Ramos (cell line): ENCODE measurements at regions not wholly inside any gene's neighbourhood (a gene's known extent, or its start where the extent isn't known, plus 50 kb on each side); places are given as distances from the start of the nearest gene placed in this dataset.
"Not testable (repeated sequence)": the region's sequence is repeated elsewhere in the genome, so short reads cannot be mapped to it uniquely, and the experiment has no call there.

Experiments
- in situ Hi-C: fragments of 300-500 bp; cut with MboI; formaldehyde crosslinking; loops from one replicate; pipeline ENCODE4 v1.14.3; 2022; ENCODE audit warnings: low sequenced_read_pairs; ENCODE audit not compliant: unreplicated experiment

DNA sequence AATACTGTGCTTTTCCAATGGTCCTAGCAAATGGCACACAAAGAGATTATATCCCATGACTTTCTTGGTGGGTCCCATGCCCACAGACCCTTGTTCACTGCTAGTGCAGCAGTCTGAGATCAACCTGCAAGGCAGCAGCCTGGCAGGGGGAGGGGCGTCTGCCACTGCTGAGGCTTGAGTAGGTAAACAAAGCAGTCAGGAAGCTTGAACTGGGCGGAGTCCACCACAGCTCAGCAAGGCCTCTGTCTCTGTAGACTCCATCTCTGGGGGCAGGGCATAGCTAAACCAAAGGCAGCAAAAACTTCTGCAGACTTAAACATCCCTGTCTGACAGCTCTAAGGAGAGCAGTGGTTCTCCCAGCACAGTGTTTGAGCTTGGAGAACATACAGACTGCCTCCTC lies 82.9 kb downstream of the ZNF737 start:
- in situ Hi-C loops: no loop called here

DNA sequence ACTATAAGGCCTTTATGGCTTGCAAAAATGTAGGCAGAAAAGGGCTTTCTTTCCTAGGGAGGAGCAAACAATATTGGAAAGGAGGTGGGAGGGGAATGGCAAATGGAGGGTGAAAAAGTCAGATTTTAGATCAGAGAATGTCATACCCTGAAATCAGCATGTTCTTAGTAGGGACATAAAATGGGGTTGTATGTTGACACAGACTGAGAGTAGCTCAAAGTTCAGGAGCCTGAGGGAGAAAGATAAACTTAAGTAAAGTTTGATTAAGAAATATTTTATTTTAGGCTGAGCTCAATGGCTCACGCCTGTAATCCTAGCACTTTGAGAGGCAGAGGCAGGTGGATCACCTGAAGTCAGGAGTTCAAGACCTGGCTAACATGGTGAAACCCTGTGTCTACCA lies 83.8 kb downstream of the ZNF737 start:
- in situ Hi-C loops: no loop called here

- in situ Hi-C loops: no loop called here
Measured at GRCh38 chr19:20479483-20479882, 86.1 kb downstream of the ZNF737 start.

- in situ Hi-C loops: no loop called here
Measured at GRCh38 chr19:20478936-20479335, 86.6 kb downstream of the ZNF737 start.

- in situ Hi-C loops: no loop called here
Measured at GRCh38 chr19:20472854-20473253, 92.7 kb downstream of the ZNF737 start.

GRCh38 chr19:20471431-20471830 lies 94.2 kb downstream of the ZNF737 start:
- in situ Hi-C loops: no loop called here

DNA sequence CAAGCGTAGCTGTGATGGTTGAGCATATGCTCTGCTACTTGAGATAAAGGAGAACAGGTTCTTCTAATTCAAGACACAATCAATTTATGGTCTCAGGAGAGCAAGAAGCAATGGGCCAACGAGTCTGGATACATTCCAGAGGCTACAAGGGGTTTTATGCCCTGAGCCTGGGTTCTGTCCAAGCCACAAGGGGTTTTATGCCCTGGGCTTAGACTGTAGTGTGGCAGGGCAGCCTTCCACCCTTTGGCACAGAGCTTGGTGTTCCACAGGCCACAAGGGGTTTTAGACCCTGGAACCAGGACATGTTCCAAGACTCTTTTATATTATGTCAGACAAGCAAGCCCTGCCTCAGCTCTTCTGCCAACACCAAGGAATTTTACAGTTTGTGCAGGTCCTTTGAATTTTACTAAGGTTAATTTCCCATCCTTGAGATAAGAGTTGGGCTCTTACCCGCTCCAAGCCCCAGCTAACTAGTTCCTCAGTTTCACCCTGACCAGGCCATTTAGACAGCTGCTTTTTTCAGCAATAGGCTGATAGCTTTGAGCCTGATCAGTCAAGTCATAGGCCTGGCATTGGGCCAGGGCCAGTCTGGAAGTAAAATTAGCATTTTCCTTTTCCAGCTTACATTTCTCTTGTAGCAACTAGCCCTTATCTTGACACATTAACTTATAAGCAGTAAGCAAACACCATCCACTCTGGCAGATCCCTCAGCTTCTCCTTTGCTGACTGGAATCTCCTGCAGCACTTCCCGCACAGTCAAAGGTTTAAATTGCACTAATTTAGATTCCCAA lies 95.0 kb downstream of the ZNF737 start:
- in situ Hi-C loops: no loop called here

- in situ Hi-C loops: not testable (repeated sequence)
Measured at GRCh38 chr19:20466638-20466990, 99.0 kb downstream of the ZNF737 start.

DNA sequence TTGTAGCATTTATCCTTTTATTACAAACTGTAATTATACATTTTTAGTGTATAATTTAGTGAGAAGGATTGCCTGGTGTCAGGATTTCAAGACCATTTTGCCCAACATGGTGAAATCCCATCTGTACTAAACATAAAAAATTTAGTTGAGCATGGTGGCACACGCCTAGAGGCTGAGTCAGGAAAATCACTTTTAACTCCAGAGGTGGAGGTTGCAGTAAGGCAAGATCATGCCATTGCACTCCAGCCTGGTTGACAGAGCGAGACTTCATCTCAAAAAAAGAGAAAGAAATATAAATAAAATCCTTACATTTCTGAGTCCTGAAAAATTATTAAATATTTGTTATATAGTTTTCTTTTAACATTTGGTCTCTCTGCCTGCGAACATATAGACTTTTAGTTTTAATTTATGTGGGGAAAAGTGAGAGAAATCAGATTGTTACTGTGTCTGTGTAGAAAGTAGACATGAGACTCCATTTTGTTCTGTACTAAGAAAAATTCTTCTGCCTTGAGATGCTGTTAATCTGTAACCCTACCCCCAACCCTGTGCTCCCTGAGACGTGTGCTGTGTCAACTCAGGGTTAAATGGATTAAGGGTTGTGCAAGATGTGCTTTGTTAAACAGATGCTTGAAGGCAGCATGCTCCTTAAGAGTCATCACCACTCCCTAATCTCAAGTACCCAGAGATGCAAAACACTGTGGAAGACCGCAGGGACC lies 99.5 kb downstream of the ZNF737 start:
- in situ Hi-C loops: not testable (repeated sequence)

- in situ Hi-C loops: no loop called here
Measured at GRCh38 chr19:20453425-20453935, 112.1 kb downstream of the ZNF737 start.

DNA sequence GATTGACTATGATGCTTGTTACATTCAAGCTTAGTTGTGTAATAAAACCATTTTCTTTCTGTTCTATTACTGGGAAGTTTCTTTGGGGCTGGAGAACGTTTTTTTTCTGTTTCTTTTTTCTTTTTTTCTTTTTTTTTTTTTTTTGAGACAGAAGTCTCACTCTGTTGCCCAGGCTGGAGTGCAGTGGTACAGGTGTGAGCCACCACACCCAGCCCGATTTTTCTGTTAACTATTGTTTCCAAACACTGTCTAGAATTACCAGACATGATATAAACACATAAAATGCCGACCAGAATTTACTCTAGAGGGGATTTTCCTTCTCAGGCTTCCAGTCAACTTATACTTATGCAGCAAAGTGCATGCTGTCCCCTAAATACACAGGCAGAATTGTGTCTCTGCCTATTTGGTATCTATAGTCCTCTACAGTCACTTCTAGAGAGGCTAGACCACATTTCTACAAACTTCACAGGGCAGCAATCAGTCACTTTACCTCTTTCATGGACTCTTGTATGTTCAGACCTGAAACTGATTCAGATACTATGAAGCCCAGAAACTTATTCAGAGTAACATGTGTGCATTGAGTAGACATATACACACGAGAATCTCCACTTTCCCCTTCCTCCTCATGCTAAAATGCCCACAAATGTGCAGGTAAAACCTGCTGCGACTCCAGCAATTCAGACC lies 121.2 kb downstream of the ZNF737 start:
- in situ Hi-C loops: no loop called here

DNA sequence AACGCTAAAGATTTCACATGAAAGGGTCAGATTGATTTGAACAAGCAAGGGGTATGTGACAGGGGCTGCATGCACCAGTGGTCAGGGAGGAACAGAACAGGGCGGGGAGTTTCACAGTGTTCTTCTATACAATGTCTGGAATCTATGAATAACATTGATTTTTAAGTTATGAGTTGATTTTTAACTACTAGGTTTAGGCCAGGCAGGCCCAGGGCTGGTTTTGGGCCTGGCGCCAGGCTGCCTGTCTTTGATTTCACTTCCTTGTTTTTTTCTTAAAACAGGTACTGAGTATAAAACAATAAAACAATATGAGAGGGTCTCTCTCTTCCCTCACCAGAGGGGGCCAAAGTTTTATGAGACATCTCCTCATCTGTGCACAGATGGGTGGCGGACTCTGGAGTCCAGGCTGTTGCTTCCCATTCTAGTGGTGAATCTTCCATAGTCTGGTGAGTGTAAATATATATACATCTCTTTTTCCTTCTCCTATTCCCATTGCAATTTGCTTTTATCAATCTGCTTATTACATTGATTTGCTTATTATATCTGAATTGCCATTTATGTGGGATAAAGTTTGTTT lies 133.2 kb downstream of the ZNF737 start:
- in situ Hi-C loops: not testable (repeated sequence)

- in situ Hi-C loops: no loop called here
Measured at GRCh38 chr19:20431826-20432225, 133.8 kb downstream of the ZNF737 start.

GRCh38 chr19:20423381-20424197 lies 142.0 kb downstream of the ZNF737 start:
- in situ Hi-C loops: no loop called here

DNA sequence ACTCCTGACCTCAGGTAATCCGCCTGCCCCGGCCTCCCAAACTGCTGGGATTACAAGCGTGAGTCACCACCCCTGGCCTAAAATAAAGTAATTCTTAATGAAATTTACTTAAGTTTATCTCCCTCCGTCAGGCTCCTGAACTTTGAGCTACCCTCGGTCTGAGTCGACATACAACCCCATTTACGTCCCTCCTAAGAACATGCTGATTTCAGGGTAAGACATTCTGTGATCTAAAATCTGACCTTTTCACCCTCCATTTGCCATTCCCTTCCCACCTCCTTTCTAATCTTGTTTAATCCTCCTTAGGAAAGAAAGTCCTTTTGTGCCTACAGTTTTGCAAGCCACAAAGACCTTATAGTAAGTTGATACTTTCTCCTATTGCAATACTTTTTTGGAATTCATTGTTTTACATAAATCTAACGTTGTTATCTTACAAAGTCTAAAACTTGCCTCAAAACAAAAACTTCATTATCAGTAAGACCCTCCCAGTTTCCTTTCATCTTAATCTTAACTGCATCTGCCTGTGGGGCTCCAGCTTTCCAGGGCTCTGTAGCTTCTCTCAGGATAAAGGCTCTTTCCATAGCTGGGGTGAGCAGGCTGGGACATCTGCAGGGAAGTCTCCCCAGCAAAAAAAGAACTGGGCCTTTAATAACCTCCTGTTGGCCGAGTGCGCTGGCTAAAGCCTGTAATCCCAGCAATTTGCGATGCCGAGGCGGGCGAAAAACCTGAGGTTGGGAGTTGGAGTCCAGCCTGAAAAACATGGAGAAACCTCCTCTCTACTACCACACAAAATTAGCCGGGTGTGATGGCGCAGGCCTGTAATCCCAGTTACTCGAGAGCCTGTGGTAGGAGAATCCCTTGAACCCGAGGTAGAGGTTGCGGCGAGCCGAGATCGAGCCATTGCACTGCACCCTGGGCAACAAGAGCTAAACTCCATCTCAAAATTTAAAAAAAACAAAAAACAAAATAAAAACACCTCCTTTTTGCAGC lies 143.1 kb downstream of the ZNF737 start:
- in situ Hi-C loops: no loop called here

DNA sequence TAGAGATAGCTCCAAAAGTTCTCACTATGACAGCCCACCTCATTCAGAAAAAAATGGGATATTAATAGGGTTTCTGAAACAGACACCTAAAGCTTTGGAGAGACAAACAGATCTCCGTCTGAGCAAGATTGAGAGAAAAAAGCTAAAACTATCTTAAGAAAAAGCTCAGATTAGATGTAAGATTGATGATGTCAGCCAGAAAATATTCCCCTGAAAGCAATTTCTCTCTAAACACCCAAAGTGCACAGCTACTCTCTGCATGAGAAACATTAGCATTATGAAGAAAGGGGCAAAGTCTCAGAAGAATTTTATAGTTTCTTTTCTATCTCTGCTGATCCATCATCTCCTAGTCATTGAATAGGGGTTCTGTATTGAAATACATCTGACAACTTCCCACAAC lies 148.9 kb downstream of the ZNF737 start:
- in situ Hi-C loops: no loop called here

GRCh38 chr19:20414120-20414519 lies 151.5 kb downstream of the ZNF737 start:
- in situ Hi-C loops: no loop called here

- in situ Hi-C loops: no loop called here
Measured at GRCh38 chr19:20413705-20414104, 151.9 kb downstream of the ZNF737 start.

- in situ Hi-C loops: no loop called here
Measured at GRCh38 chr19:20412846-20413245, 152.7 kb downstream of the ZNF737 start.
